ENCODE measurements at regions not wholly inside any gene's neighbourhood (a gene's known extent, or its start where the extent isn't known, plus 50 kb on each side); places are given as distances from the start of the nearest gene placed in this dataset.

DNA sequence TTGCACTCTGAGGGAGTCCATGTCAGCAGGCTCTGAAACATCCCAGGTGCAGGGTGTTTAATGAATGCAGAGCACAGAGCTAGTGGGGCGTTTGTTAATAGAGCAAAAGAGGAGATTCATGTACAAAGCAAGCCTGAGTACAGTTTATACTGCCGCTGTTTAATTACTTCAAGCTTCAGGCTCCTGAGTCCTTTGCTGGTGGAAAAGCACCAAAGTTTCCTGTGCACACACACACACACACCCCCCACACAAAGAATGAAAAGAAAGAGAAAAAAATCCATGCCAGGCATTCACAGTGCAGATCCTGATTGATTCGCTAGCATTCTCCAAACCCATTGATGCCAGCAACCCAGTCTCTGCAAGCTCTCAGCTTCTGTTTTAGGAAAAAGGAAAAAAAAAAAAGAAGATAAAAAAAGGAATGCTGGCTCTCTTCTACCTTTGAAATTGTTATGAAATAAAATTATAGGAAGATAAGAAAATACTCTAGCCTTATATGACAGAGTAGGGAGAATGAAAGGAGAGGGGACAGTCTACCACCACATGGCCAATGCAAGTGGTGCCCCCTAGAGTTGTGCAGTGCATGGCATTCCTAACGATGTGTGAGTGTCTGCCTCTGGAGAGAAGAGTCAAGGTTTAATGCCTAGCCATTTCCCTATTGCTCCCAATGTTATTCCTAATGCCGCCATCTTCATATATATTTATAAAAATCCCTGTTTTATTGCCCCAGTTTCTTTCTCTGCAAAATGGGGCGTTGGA, 216.5 kb downstream of the TMEM114 start:
- H3K4me3 ChIP-seq = no peak overlapping the region
- H3K36me3 ChIP-seq = no peaks in the 10 kb centered on the region
- no peak overlapping the region for H3K27ac ChIP-seq
- no peak for DNase-seq
- TF ChIP-seq CTCF (IDR thresholded peaks at IDR 0.05) = no peak
- TF ChIP-seq POLR2A (IDR thresholded peaks at IDR 0.05) = no peak
- no peaks in the 10 kb centered on the region for H3K9me3 ChIP-seq
- H3K4me1 ChIP-seq = no peaks in the 10 kb centered on the region
- H3K27me3 ChIP-seq = no peaks in the 10 kb centered on the region

DNA sequence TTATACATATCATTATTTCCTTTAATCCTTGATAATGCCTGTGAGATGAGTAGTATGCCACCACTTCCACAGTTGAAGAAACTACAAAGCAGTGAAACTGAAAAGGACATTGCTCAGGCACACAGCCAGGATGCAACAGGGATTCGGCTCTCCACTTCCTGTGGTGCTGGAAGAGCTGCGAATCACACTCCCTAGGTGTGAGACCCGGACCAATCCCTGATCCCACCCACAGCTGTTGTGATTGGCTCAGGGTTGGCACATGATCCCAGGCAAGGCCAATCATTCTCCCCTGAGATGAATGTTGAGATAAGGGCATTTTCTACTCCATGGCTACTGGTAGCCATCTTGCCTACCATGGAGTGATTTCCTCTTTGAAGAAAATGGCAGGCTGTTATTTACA, 218.2 kb downstream of the TMEM114 start:
- H3K36me3 ChIP-seq = no peaks in the 10 kb centered on the region
- H3K4me1 ChIP-seq = no peaks in the 10 kb centered on the region
- no peak for DNase-seq
- no peak overlapping the region for H3K4me3 ChIP-seq
- no peak for TF ChIP-seq CTCF (IDR thresholded peaks at IDR 0.05)
- no peak for TF ChIP-seq POLR2A (IDR thresholded peaks at IDR 0.05)
- H3K9me3 ChIP-seq = no peaks in the 10 kb centered on the region
- no peak overlapping the region for H3K27ac ChIP-seq
- H3K27me3 ChIP-seq = no peaks in the 10 kb centered on the region

- peak in 1 of 3 donors; percentile 63 for DNase-seq
- H3K27ac ChIP-seq = no peak overlapping the region
- TF ChIP-seq CTCF (IDR thresholded peaks at IDR 0.05) = no peak
- TF ChIP-seq POLR2A (IDR thresholded peaks at IDR 0.05) = no peak
- H3K9me3 ChIP-seq = no peaks in the 10 kb centered on the region
- no peaks in the 10 kb centered on the region for H3K4me1 ChIP-seq
- H3K27me3 ChIP-seq = no peaks in the 10 kb centered on the region
- no peak overlapping the region for H3K4me3 ChIP-seq
- no peaks in the 10 kb centered on the region for H3K36me3 ChIP-seq
Observed at GRCh38 chr16:8370374-8371270, 219.7 kb downstream of the TMEM114 start.

DNA sequence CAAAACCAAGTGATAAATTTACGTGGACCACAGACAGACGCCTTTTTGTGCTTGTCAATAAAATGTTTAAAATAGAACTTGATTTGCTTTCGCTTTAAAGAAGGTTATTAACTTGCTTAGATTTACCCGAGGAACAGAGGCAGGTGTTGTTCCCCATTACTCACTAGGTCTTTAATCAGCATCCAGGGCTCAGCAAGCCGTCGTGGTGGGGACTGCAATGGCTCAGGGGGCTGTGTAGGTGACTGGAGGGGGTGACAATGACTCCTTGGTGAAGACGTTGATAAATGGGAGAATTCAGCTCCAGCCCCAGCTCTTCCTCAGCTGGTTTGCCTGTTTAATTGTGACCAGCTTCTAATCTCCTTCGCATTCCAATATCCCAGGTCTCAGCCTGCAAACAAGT, 231.4 kb downstream of the TMEM114 start:
- H3K36me3 ChIP-seq = no peaks in the 10 kb centered on the region
- H3K9me3 ChIP-seq = no peaks in the 10 kb centered on the region
- DNase-seq = no peak
- no peaks in the 10 kb centered on the region for H3K4me1 ChIP-seq
- no peak overlapping the region for H3K4me3 ChIP-seq
- no peak for TF ChIP-seq POLR2A (IDR thresholded peaks at IDR 0.05)
- no peak overlapping the region for H3K27ac ChIP-seq
- no peaks in the 10 kb centered on the region for H3K27me3 ChIP-seq

GRCh38 chr16:8355675-8356074, 234.6 kb downstream of the TMEM114 start:
- H3K9me3 ChIP-seq = no peaks in the 10 kb centered on the region
- no peaks in the 10 kb centered on the region for H3K4me1 ChIP-seq
- no peaks in the 10 kb centered on the region for H3K36me3 ChIP-seq
- no peaks in the 10 kb centered on the region for H3K27me3 ChIP-seq
- no peak overlapping the region for H3K4me3 ChIP-seq
- no peak overlapping the region for H3K27ac ChIP-seq
- TF ChIP-seq POLR2A (IDR thresholded peaks at IDR 0.05) = no peak
- TF ChIP-seq CTCF (IDR thresholded peaks at IDR 0.05) = peak in 2 of 6 experiments; percentile 5 to 20
- DNase-seq = no peak

- no peaks in the 10 kb centered on the region for H3K36me3 ChIP-seq
Observed at GRCh38 chr16:8346294-8346693, 244.0 kb downstream of the TMEM114 start.

More at GRCh38 chr16:8346294-8346693, 244.0 kb downstream of the TMEM114 start:
- Histone ChIP-seq H3K27ac (no peak overlapping the region), H3K9me3 (no peaks in the 10 kb centered on the region), H3K4me3 (no peak overlapping the region), H3K27me3 (no peaks in the 10 kb centered on the region), H3K4me1 (no peaks in the 10 kb centered on the region)
- TF ChIP-seq POLR2A (IDR thresholded peaks at IDR 0.05) (no peak), CTCF (IDR thresholded peaks at IDR 0.05) (no peak)
- DNase-seq = no peak
